Activated CD4-positive, alpha-beta T cell treated with anti-CD3 and anti-CD28 coated beads, Interleukin-2, amount 50 U/mL, for 1 hour (primary cell): ENCODE measurements at regions not wholly inside any gene's neighbourhood (a gene's known extent, or its start where the extent isn't known, plus 50 kb on each side); places are given as distances from the start of the nearest gene placed in this dataset.
A peak's percentile ranks its signal among the peaks of the same experiment; 100 is the strongest.
"Not testable (repeated sequence)": the region's sequence is repeated elsewhere in the genome, so short reads cannot be mapped to it uniquely, and the experiment has no call there.

Source experiments
- DNase-seq: peaks from one replicate; pipeline ENCODE4 v3.0.0-alpha.2; 2020

DNA sequence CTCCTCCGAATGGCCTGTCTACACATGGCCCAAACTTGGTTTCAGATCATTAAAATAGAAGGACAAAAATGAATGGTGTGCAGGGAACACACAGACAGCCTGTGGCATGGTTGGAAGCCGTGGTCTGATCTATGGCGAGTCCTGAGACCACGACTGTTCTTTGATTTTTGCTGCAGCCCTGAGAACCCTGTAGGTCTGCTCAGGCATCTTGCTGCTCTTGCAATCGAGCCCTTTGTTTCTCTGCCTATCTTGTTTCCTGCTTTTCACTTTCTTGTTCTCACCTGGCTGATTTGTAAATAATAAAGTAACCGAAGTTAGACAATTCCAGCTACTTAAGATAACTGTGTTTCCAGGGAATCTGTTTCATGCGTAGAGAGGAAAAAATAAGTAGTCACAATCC is 54.1 kb upstream of the NBPF9 start:
- DNase-seq: not testable (repeated sequence)

- not testable (repeated sequence) for DNase-seq
These were observed 55.0 kb upstream of the NBPF9 start for GRCh38 chr1:149158308-149158707.

DNA sequence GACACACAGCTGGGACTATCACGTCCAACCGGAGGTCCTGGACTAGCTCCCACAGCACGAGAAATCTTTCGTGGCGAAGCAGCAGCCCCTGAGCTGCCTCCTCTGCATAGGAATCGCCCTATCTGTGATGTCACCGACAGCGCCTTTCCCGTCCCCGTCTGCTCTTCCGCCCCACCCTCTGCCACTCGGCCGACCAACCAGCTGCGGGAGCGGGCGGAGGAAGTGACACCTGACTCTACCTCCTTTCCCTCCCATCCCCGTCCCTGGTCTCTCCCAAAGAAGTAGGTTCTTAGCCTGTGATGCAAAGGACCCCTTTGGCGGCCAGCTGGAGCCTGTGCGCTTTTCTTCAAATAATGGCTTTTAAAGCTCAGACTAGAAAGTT is 59.7 kb upstream of the NBPF9 start:
- not testable (repeated sequence) for DNase-seq

DNA sequence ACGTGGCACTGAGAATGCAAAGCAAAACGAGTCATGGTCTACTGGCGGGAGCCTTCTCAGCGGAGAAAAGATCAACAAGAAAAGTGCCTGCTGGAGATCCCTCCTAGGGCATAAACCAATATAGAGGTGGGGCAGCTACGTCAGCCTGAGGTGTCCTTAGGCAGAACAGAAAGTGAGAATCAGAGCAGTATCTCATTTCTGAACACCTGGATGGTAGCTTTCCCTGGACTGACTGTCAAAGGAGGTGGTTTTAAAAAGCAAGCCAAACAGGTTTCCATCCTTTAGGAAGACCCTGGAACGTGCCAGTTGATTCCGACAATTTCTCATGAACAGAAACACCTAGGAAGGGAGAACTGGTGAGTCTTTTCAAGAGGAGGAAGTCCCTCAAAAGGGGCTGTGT is 71.4 kb upstream of the NBPF9 start:
- peak; percentile 8 for DNase-seq

DNA sequence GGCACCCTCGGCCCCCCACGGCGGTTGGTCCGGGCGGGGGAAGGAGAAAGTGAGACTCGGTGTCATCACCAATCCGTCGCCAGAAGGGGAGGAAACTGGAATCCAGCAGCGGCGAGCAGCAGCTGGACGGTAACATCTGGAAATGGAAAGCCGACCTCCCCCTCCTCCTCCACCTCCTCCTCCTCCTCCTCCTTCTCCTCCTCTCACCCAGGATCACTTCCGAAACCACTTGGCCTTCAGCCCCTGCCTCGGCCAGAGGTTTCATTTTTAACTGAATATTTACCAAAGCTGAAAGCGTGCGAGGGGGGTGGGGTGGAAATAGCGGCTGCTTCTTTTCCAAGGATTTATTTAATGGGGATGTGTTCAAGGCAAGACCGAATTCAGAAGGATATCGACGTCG is 72.5 kb upstream of the NBPF9 start:
- DNase-seq: not testable (repeated sequence)

- peak; percentile 71 for DNase-seq
These were observed 73.3 kb upstream of the NBPF9 start for GRCh38 chr1:149176453-149177316.

GRCh38 chr1:149190742-149191141 is 87.4 kb upstream of the NBPF9 start:
- not testable (repeated sequence) for DNase-seq

DNA sequence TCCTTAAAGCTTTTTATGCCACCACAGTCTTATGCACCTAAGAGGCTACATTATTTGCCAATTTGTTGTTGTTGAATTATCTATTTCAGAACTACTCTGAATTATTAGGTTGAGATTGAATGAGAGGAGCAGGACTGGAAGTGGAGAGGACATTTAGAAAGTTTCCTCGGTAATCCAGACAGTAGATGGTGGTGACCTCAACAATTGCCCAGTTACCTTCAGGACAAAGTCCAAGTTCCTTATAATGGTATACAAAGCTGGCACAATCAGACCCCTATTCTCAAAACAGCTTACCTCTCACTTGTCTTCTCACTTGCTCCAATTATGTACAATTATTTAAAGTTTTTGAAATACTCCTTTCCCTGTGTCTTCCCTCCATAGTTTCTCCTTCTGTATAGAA is 93.3 kb upstream of the NBPF9 start:
- not testable (repeated sequence) for DNase-seq

DNA sequence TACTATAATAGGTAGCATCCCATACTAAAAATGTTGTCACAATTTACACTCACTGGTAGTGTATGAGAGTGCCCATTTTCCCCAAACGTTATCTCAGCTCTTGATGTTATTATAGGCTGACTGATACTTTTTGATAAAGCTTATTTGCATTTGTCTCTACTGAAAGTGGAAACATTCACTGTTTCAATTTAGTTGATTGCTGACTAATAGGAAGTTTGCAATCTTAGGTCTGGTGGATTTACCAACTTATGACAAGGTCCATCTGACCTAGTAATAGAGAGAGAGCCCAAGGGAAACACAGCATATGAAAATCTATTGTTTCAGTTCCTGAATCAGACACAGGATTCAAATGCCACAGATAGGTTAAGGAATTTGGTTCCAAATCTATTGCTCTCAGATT is 97.2 kb upstream of the NBPF9 start:
- not testable (repeated sequence) for DNase-seq

DNA sequence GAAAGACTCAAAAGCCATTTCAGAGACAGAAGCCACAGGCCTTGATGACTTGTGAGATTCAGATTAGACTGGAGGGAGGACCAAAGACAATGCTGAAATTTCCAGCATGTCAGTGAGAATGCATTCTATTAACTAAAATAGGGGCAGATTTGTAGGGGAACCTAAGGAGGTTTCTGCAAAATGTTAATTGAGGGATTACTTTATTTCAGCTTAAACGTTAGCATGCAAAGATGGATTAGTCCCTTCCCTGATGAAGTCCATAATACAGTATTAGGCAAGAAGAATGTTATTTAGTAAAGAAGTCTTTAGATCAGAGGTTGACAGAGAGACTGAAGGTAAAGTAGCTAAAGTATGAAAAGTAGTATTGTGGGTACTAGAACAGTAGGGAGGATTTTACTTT is 98.9 kb upstream of the NBPF9 start:
- DNase-seq: not testable (repeated sequence)

DNA sequence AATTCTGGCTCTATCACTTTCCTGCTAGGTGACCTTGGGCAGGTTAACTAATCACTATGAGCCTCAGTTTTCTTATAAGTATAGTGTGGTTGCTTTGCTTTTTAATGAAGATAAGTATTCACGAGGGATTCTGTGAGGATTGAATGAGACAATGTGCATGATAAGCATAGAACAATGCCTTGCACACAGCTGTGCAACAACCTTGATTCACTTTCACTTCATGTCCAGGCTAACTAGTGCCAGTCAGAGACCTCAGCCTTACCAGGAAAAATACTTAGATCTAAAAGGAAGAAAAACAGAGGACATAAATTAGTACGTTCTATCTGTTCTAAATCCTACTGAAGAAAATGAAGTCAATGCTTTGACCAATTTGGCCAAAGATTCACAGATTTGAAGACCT is 101.0 kb upstream of the NBPF9 start:
- not testable (repeated sequence) for DNase-seq

DNA sequence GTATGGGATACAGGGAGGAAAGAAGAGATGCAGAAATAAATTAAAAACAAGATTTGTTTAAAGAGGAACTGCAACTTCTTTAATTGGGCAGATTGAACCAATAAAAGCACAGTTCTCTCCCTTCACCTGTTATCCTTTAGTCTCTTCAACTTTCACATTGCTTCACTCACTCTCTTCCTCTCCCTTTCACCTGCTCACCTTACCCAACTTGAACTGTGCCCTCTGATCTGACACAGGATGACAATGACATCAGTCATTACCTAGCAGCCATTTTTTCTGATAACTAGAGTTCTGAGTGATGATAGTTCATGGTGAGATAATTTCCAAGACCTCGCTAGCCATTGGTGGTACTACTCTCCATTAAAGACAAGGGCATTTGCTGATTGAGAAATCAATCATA is 105.5 kb upstream of the NBPF9 start:
- DNase-seq: not testable (repeated sequence)

GRCh38 chr1:149211757-149212420 is 108.5 kb upstream of the NBPF9 start:
- DNase-seq: not testable (repeated sequence)

GRCh38 chr1:149212946-149213345 is 109.6 kb upstream of the NBPF9 start:
- DNase-seq: not testable (repeated sequence)

- DNase-seq: not testable (repeated sequence)
These were observed 110.3 kb upstream of the NBPF9 start for GRCh38 chr1:149213673-149214072.

- not testable (repeated sequence) for DNase-seq
These were observed 115.0 kb upstream of the NBPF9 start for GRCh38 chr1:149218080-149218988.

DNA sequence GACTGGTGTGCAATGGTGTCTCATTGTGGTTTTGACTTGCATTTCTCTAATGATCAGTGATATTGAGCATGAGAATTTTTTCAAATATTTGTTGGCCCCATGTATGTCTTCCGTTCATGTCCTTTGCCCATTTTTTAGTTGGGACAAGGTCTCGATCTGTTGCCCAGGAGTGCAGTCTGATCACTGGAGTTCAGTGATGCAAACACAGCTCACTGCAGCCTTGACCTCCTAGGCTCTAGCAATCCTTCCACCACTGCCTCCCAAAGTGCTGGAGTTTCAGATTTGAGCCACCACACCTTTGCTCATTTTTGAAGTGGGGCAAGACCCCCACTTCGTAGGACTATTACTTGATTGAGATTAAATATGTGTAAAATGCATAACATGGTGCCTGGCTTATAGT is 116.2 kb upstream of the NBPF9 start:
- not testable (repeated sequence) for DNase-seq

- DNase-seq: not testable (repeated sequence)
These were observed 117.2 kb upstream of the NBPF9 start for GRCh38 chr1:149220463-149221074.

GRCh38 chr1:149227933-149228665 is 124.7 kb upstream of the NBPF9 start:
- not testable (repeated sequence) for DNase-seq

DNA sequence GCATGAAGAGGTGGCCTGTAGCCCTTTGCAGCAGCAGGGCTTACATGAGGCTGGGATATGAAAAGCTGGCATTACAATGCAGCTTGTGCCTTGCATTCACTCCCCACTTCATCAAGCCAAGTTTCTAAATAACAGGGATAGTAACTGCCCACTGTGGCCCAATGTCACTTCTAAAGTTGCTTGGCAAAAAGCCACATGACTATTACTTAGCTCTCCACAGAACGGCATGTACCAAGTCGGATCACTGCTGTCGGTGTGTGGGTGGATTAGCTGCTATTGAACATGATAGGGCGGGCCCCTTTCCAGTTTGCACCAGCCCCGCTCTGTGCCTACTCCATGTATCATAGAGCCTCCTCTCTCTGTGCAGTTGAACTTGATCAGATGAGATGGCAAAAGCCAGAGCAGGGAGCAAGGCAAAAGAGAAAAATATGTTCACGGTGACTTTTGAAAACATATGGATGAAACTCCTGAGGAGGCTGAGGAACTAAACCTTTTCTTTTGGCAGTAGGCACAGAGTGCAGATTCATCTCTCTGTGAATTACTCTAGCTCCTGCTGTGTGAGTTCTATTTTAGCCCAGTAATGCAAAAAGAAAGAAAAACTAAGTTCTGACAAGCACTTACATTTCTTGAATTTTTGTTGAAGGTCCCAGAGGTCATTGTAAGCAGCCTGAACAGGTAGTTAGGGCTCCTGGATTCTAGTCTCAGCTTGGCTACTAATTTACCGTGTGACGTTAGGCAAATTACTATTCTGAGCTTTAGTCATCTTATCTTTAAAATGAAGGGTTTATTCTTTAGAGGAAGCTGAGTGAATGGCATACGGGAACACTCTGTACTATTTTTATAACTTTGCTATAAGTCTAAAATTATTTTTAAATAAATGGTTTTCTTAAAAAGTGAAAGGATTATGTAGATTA is 125.6 kb upstream of the NBPF9 start:
- not testable (repeated sequence) for DNase-seq

DNA sequence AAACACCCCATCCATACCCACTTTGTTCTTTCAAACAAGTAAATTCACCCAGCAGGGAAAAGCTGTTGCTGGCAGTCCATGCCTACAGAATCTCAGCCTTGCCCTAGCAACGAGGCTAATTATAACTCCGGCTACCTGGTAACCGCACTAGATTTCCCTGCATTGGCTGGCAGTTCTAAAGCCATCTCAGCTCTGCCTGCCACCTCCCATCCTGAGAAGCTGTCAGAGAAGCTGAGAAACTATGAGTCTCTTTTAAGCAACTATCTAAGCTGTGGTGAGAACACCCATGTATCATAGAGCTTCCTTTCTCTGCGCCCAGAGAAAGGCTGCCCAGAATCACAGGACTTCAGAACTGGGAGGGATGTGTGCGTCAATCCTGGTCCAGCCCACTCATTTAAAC is 126.5 kb upstream of the NBPF9 start:
- not testable (repeated sequence) for DNase-seq
